HG02885 (cell line): ENCODE measurements at regions not wholly inside any gene's neighbourhood (a gene's known extent, or its start where the extent isn't known, plus 50 kb on each side); places are given as distances from the start of the nearest gene placed in this dataset.
"Not testable (repeated sequence)": the region's sequence is repeated elsewhere in the genome, so short reads cannot be mapped to it uniquely, and the experiment has no call there.

Source experiments
- ATAC-seq: cut with Tn5 transposase; IDR thresholded peaks from one replicate; pipeline ENCODE4 v1.9.1; 2021; ENCODE audit warnings: mild to moderate bottlenecking; ENCODE audit not compliant: unreplicated experiment, poor library complexity

DNA sequence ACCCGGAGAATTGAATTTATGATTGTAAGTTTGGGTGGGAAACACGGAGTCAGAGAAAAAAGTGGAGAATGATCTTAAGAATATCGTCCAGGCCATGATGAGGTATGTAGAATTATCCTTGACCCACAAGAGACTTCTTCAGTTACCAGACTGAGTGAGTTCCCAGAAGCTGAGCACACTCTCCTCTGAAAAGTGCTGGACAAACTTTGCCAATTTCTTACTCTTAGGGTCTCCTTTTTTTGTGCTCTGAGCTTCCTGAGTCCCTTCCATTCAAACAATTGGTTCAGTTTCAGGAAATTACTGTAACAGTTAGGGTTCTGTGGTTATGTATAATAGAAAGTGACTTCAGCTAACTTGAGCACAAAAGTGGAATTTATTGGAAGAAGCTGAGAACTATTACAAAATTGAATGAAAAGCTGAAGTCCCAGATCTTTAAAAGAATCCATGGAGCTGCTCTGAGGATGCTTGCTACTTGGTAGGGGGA is 50.6 kb upstream of the EHBP1 start:
- ATAC-seq: no peak

DNA sequence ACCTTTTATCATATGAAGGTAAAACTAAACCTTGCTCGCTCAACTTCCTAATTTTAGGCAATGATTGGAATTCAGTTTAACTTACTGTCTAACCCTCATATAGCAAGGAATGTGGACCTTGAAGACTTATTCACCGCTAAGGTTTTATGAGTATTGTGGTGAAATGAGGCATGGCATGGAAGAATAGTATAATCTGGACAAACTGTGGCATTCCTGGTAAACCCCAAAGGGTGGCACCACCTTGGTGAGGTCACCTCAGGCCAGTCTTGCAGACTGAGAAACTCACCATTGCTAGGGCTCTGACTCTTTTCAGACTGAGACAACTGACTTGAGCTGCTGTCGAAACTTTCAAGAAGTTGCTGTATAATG is 51.1 kb upstream of the EHBP1 start:
- ATAC-seq: no peak

DNA sequence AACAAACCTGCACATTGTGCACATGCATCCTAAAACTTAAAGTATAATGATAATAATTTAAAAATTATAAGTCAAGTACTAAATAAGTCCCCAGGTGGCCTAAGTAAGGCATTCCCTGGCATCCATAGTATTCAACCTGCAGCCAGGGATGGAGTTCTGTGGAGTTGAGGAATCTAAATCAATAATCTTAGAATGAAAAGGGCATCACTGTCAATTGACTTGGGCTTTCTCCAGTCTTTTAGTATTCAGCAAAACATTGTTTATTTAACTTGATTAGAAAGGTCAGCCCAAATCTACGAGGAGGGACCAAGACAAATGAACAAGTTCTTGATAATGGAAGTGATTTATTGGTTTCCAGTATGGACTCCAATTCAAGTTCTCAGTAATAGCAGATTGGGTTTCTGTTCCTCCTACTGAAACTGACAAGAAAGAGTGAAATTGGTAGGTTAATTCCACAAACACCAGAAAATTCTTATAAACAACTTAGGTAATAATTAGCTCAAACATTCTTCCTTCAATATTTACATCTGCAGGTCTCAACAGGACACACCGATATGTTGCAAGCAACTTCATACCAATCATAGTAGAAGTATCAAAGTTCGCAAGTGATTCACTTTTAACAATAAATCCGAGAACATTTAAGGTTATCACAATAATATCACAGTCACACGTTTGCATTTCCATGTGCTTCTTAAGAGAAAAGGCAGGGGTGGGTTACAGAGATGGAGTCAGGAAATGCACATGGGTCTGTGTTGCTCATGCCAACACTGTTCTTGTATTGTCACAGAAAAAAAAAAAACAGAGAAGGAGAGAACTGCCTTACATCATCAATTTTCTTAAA is 51.7 kb upstream of the EHBP1 start:
- ATAC-seq: no peak

DNA sequence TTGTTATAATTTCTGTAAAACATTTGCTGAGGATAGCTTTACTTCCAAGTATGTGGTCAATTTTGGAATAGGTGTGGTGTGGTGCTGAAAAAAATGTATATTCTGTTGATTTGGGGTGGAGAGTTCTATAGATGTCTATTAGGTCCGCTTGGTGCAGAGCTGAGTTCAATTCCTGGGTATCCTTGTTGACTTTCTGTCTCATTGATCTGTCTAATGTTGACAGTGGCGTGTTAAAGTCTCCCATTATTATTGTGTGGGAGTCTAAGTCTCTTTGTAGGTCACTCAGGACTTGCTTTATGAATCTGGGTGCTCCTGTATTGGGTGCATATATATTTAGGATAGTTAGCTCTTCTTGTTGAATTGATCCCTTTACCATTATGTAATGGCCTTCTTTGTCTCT is 56.4 kb upstream of the EHBP1 start:
- not testable (repeated sequence) for ATAC-seq

DNA sequence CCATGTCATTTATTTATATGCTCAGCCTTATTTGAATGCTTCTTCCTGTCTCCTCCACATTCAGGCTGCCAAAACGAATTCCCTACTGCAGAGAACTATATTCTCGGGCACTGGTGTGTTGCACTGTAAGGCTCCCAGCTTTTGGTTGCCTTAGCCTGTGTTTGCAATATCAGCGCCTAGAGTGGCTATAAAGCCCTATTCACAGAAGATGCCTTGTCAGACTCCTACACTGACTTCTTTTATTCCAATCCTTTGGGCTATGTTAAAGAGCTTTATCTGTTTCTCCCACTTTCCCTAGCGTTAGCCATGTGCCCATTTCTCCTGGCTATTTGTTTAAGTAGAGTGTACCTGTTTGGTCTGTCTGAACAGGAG is 62.4 kb upstream of the EHBP1 start:
- ATAC-seq: no peak

DNA sequence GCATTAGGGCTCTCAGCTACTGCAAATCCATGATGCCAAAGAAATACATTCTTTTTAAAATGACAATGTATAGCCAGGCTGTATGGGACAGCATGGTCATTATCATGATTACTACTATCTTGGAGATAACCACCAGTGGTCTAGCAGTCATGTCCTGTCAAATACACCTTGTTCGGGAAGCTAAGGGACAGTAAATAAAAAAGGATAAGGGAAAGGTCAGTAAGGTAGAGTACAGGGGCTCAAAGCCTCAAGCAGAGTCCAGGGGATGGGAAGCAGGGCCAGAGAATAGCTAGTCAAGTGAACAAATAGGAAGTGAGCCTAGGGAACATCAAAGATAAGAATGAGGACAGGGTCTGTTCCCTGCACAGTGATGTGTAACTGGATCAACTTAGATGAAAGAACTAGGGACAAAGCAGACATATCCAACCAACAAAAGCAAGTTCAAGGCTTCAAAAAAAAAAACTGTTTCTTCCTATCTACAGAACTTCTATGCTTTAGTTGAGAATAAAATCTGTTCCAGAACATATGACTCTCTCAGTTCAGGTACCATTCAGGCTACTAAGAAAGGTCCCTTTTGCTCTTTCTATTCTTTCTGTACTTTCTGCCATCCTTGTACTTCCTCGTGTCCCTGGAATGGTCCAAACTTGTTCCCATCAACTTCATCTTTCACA is 62.9 kb upstream of the EHBP1 start:
- no peak for ATAC-seq

DNA sequence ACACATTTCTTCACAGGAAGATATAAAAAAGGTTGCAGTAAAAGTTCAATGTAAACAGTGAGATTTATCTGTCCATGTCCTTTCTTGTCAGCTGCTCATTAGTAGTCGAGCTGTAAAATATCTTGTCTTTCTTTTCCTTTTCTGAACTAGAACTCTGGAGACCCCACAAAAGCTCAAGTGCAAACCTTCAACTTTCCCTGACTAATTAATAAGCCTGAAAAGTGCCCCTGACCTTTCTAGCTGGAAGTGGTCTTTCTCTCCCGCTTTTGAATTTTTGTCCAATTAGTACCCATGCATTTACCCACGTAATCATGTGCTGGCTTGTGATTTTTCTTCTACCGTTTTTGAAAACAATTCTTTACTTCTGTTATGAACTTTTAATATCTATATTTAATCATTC is 63.6 kb upstream of the EHBP1 start:
- no peak for ATAC-seq

DNA sequence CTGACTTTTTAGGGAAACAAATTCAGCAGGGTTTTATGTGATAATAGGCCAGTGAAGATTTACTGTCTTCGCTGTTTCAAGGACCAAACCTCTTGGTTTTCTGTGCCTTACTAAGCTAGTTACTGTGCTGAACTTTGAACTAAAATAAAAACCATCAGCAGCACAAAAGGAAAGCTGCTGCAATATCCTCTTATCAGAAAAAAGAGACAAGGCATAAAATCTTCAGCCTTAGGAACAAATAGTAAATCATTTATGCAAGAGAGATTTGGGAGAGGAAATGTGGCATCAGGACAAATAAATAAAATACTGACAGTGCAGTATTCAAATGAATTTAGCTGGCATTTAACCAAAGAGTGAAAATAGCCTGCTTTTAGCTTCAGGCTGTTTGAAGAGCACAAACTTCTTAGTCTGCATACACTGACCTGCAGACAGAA is 64.1 kb upstream of the EHBP1 start:
- ATAC-seq: no peak

DNA sequence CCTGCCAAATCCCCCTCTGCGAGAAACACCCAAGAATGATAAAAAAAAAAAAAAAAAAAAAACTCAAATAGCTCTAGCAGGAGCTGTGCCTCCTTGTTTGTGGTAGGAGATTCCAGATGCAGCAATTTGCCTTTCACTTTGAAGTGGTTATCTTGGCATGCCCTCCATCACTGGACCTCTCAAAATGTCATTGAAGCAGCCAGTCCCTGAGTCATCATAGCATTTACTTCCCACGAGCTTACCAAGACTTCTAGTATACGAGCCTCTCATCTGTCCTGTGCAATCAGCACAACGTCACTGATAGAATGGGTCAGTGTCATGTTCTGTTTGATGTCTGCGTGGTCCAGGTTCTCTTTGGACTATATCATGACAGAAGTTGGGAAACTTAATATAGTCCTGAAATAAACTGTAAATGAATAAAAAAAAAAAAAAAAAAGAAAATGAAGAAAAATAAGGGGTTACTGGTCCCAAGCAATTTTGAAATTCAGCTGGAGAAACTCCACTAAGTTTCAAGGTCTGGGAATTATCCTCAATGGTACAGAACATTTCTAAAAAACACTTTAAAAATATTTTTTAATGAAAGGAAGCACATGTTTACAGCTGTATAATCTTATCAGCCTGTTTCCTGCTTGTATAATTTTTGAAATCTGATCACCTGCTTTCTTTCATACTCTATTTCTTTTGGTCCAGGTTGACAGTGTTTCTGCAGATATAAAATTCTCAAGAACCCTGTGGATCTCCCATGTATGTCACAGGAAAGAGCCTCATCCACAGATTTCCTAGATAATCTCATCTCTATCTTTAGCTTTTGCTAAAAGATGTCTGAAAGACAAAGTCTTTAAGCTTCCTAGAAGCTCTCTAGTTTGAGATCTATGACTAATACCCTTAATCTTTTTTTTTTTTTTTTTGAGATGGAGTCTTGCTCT is 74.1 kb upstream of the EHBP1 start:
- no peak for ATAC-seq

DNA sequence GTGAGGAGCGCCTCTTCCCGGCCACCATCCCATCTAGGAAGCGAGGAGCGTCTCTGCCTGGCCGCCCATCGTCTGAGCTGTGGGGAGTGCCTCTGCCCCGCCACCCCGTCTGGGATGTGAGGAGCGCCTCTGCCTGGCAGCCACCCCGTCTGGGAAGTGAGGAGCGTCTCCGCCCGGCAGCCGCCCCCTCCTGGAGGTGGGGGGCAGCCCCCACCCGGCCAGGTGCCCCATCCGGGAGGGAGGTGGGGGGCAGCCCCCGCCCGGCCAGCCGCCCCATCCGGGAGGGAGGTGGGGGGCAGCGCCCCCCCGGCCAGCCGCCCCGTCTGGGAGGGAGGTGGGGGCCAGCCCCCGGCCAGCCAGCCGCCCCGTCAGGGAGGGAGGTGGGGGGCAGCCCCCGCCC is 75.3 kb upstream of the EHBP1 start:
- ATAC-seq: not testable (repeated sequence)

DNA sequence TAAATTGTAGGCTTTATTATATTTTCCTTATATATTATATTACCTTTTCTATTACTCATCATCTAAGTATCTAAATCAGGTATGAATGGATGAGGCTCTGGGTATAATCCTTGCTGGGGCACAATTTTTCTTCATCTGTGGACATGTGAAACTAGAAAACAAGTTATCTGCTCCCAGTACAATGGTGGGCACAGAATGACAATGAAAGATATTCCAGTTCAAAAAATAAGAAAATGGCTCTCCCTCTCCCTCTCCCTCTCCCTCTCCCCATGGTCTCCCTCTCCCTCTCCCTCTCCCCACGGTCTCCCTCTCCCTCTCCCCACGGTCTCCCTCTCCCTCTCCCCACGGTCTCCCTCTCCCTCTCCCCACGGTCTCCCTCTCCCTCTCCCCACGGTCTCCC is 76.2 kb upstream of the EHBP1 start:
- ATAC-seq: not testable (repeated sequence)

DNA sequence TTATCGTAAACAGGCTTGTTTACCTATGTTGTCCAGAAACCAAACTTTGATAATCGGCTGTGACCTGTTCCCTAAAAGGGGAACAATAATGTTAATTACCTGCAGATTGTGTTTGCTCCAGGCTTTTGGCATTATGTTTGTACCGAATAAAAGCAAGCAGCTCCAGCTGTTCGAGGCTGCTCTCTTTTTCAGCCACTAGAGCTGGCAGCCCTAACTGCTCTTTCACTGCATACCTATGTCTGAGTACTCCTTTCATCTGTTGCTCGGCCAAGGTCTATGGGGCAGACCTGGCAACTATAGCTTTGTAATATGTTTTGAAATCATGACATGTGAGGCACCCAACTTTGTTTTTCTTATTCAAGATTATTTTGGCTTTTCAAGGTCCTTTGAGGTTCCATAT is 77.8 kb upstream of the EHBP1 start:
- ATAC-seq: no peak

DNA sequence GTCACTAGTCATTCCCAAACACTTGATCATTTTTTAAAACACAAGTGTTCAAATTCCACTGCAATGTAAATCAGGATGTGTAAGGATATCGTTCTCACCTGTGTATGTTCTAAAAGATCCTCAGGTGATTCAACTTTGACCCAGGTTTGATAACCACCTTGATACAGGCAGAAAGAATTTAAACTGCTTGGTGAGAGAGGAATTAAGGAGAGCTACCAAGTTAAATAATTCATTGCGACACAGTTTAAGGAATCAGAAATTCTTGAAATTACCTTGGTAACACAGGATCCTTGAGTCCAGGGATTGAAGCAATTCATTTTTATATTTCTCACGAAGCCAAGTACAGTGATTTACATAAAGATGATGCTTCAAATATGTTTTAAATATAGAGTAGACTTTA is 80.7 kb upstream of the EHBP1 start:
- ATAC-seq: no peak

DNA sequence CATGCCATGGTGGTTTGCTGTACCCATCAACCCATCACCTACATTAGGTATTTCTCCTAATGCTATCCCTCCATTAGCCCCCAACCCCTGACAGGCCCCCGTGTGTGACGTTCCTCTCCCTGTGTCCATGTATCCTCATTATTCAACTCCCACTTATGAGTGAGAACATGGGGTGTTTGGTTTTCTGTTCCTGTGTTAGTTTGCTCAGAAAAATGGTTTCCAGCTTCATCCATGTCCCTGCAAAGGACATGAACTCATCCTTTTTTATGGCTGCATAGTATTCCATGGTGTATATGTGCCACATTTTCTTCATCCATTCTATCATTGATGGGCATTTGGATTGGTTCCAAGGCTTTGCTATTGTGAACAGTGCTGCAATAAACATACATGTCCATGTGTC is 89.0 kb upstream of the EHBP1 start:
- ATAC-seq: not testable (repeated sequence)

DNA sequence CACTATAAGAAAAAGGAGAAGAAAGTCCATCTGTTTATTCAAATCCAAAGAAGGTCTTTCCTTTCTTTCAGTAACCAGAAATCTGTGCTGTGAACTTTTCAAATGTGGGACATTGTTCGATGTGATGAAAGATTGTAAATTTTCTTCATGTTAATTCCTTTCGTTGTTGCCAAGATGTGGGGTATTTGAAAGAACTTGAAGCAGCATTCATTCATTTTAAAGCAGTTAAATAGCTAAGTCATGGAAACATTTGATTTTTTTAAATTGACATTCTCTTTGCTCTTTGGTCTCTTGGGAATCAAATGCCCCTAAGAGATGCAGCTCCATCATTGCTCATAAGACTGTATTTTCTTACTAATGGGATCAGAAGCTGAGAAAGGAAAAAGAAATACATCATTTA is 93.7 kb upstream of the EHBP1 start:
- ATAC-seq: no peak

DNA sequence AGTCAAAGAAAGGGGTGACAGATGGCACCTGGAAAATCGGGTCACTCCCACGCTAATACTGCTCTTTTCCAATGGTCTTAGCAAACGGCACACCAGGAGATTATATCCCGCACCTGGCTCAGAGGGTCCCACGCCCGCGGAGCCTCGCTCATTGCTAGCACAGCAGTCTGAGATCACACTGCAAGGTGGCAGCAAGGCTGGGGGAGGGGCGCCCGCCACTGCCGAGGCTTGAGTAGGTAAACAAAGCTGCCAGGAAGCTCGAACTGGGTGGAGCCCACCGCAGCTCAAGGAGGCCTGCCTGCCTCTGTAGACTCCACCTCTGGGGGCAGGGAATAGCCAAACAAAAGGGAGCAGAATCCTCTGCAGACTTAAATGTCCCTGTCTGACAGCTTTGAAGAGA is 99.5 kb upstream of the TMEM17 start:
- ATAC-seq: not testable (repeated sequence)

DNA sequence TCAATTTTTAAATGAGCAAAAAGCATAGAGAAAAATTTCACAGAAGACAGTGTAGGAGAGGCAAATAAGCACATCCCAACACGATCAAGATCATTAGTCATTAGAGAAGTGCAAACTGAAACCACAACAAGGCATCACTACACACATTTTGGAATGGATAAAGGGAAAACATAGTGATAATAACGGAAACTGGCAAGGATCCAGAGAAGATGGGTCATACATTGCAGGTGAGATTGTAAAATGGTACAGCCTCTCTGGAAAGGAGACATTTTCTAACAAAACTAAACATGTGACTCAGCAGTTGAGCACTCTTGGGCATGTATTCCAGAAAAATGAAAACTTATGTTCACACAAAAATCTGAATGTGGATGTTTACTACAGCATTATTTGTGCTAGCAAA is 98.3 kb upstream of the TMEM17 start:
- ATAC-seq: no peak

DNA sequence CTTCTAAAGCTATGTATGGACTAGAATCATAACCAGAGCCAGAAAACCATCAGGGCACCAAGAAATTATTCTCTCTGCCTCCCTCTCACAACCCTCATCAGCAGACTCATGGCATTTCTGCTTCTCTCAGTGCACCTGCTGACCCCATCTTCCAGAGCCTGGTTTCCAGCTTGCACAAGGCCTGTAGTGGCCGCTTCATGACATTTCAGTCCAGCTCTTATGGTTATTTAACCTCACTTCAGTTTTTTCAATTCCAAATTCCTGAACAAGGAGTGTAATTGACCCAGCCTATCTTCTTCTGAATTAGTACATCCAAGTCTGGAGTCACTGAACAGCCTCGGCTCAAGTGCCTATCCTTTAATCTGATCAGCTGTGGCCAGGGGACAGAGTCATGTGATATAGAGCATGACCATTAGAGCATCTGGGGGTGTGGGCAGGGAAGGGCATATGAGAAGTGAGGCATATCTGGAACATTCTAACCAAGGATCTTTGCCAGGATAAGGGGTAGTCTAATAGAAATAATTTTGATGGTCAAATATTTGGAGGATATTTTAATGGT is 97.2 kb upstream of the TMEM17 start:
- no peak for ATAC-seq

DNA sequence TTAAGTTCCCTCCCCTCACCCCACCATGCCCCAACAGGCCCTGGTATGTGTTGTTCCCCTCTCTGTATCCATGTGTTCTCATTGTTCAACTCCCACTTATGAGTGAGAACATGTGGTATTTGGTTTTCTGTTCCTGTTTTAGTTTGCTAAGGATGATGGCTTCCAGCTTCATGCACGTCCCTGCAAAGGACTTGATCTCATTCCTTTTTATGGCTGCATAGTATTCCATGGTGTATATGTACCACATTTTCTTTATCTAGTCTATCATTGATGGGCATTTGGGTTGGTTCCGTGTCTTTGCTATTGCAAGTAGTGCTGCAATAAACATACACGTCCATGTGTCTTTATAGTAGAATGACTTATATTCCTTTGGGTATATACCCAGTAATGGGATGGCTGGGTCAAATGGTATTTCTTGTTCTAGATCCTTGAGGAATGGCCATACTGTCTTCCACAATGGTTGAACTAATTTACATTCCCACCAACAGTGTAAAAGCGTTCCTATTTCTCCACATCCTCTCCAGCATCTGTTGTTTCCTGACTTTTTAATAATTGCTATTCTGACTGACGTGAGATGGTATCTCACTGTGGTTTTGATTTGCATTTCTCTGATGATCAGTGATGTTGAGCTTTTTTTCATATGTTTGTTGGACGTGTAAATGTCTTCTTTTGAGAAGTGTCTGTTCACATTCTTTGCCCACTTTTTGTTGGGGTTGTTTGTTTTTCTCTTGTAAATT is 93.8 kb upstream of the TMEM17 start:
- ATAC-seq: not testable (repeated sequence)

DNA sequence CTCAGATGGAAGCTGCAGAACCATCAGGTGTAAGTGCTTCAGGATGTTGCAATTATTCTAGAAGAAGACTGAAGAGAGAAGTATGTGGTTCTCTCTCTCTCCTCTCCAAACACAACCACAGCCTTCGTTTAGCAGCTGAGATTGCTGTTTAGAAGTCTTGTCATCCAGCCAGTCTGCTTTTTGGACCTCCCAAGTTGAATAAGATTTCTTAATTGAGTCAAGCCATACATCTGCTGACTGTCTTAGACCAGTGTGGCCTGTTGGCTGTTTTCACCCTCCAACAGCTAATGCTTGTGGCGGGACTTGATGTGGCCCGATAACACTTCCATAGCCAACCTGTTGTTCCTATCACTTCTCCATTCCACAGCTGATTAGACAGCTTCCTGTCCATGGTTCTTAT is 91.3 kb upstream of the TMEM17 start:
- no peak for ATAC-seq
